Breast epithelium (tissue), 3 donors: ENCODE measurements at regions not wholly inside any gene's neighbourhood (a gene's known extent, or its start where the extent isn't known, plus 50 kb on each side); places are given as distances from the start of the nearest gene placed in this dataset.

Experiments
- CTCF ChIP-seq, 3 donors: fragments of 450-650 bp; IDR thresholded peaks; one replicate each; pipeline ENCODE4 v1.5.1; 2016 to 2017; ENCODE audit warnings: antibody characterized with exemption in 3 of 3, mild to moderate bottlenecking in 3 of 3, moderate library complexity in 3 of 3
- POLR2AphosphoS5 ChIP-seq, 3 donors: sonication (generic); formaldehyde crosslinking; IDR thresholded peaks; one replicate each; pipeline ENCODE4 v1.6.1; 2017; ENCODE audit warnings: antibody characterized with exemption in 3 of 3

- TF ChIP-seq CTCF (IDR thresholded peaks at IDR 0.05), result no peak
- TF ChIP-seq POLR2AphosphoS5 (IDR thresholded peaks at IDR 0.05), result no peak
Measured at GRCh38 chr13:79112016-79112415, 294.0 kb downstream of the RBM26 start.
